ENCODE measurements at regions not wholly inside any gene's neighbourhood (a gene's known extent, or its start where the extent isn't known, plus 50 kb on each side); places are given as distances from the start of the nearest gene placed in this dataset.

GRCh38 chr18:61244632-61245031 is 88.6 kb upstream of the CDH20 start:
- no peak overlapping the region for H3K27ac Mint-ChIP-seq
- H3K9me3 ChIP-seq (ENCODE audit: control insufficient read depth, low read length), result no peaks in the 10 kb centered on the region
- WGBS, 2 experiments (ENCODE audit: insufficient coverage in 1 of 2, insufficient read length in 1 of 2), result 80 to 95% methylated on average over 1 to 2 of the region's 3 CpGs
- DNase-seq, result no peak
- H3K4me1 ChIP-seq (ENCODE audit: control insufficient read depth, insufficient read depth, low read length), result no peaks in the 10 kb centered on the region
- TF ChIP-seq CTCF (conservative IDR thresholded peaks at IDR 0.05), result no peak
- no peak overlapping the region for H3K27ac ChIP-seq (ENCODE audit: low read depth, low read length)
- no peaks in the 10 kb centered on the region for H3K27me3 ChIP-seq (ENCODE audit: control insufficient read depth, insufficient read depth, low read length, poor library complexity, severe bottlenecking)
- H3K27me3 Mint-ChIP-seq (ENCODE audit: insufficient read depth), result no peaks in the 10 kb centered on the region
- no peaks in the 10 kb centered on the region for H3K36me3 ChIP-seq (ENCODE audit: control insufficient read depth, insufficient read depth, low read length)
- no peaks in the 10 kb centered on the region for H3K4me1 Mint-ChIP-seq
- H3K9me3 Mint-ChIP-seq, result no peaks in the 10 kb centered on the region
- H3K36me3 Mint-ChIP-seq (ENCODE audit: low read depth), result no peaks in the 10 kb centered on the region
- H3K4me3 ChIP-seq (ENCODE audit: low read length), result no peak overlapping the region
- no peak overlapping the region for H3K4me3 Mint-ChIP-seq
- H3K9ac ChIP-seq (ENCODE audit: extremely low read depth, low read length, poor library complexity, severe bottlenecking), result no peak overlapping the region

GRCh38 chr18:61245276-61245675 is 88.0 kb upstream of the CDH20 start:
- WGBS, 2 experiments (ENCODE audit: insufficient coverage in 1 of 2, insufficient read length in 1 of 2), result 91 to 100% methylated on average over 2 to 3 of the region's 3 CpGs
- no peak overlapping the region for H3K4me3 Mint-ChIP-seq
- H3K27ac ChIP-seq (ENCODE audit: low read depth, low read length), result no peak overlapping the region
- no peaks in the 10 kb centered on the region for H3K4me1 Mint-ChIP-seq
- H3K27me3 Mint-ChIP-seq (ENCODE audit: insufficient read depth), result no peaks in the 10 kb centered on the region
- TF ChIP-seq CTCF (conservative IDR thresholded peaks at IDR 0.05), result no peak
- H3K36me3 ChIP-seq (ENCODE audit: control insufficient read depth, insufficient read depth, low read length), result no peaks in the 10 kb centered on the region
- H3K9me3 ChIP-seq (ENCODE audit: control insufficient read depth, low read length), result no peaks in the 10 kb centered on the region
- H3K36me3 Mint-ChIP-seq (ENCODE audit: low read depth), result no peaks in the 10 kb centered on the region
- H3K4me3 ChIP-seq (ENCODE audit: low read length), result no peak overlapping the region
- H3K27ac Mint-ChIP-seq, result no peak overlapping the region
- DNase-seq, result no peak
- H3K9me3 Mint-ChIP-seq, result no peaks in the 10 kb centered on the region
- H3K27me3 ChIP-seq (ENCODE audit: control insufficient read depth, insufficient read depth, low read length, poor library complexity, severe bottlenecking), result no peaks in the 10 kb centered on the region
- H3K4me1 ChIP-seq (ENCODE audit: control insufficient read depth, insufficient read depth, low read length), result no peaks in the 10 kb centered on the region
- no peak overlapping the region for H3K9ac ChIP-seq (ENCODE audit: extremely low read depth, low read length, poor library complexity, severe bottlenecking)

GRCh38 chr18:61248589-61248988 is 84.6 kb upstream of the CDH20 start:
- Mint-ChIP-seq H3K4me3 (no peak overlapping the region), H3K27ac (no peak overlapping the region), H3K36me3 (ENCODE audit: low read depth) (no peaks in the 10 kb centered on the region), H3K4me1 (no peaks in the 10 kb centered on the region), H3K27me3 (ENCODE audit: insufficient read depth) (no peaks in the 10 kb centered on the region), H3K9me3 (no peaks in the 10 kb centered on the region)
- no peak for DNase-seq
- Histone ChIP-seq H3K9me3 (ENCODE audit: control insufficient read depth, low read length) (no peaks in the 10 kb centered on the region), H3K36me3 (ENCODE audit: control insufficient read depth, insufficient read depth, low read length) (no peaks in the 10 kb centered on the region), H3K27me3 (ENCODE audit: control insufficient read depth, insufficient read depth, low read length, poor library complexity, severe bottlenecking) (no peaks in the 10 kb centered on the region), H3K27ac (ENCODE audit: low read depth, low read length) (no peak overlapping the region), H3K4me1 (ENCODE audit: control insufficient read depth, insufficient read depth, low read length) (no peaks in the 10 kb centered on the region), H3K9ac (ENCODE audit: extremely low read depth, low read length, poor library complexity, severe bottlenecking) (no peak overlapping the region), H3K4me3 (ENCODE audit: low read length) (no peak overlapping the region)
- 82 to 89% methylated on average over 3 of the region's 3 CpGs for WGBS, 2 experiments (ENCODE audit: insufficient coverage in 1 of 2, insufficient read length in 1 of 2)
- TF ChIP-seq CTCF (conservative IDR thresholded peaks at IDR 0.05), result no peak
